CD4-positive, CD25-positive, alpha-beta regulatory T cell (primary cell): ENCODE measurements at regions not wholly inside any gene's neighbourhood (a gene's known extent, or its start where the extent isn't known, plus 50 kb on each side); places are given as distances from the start of the nearest gene placed in this dataset.

Experiments used
- ATAC-seq, 2 donors: fragments of 150-1000 bp; cut with Tn5 transposase; one replicate each; pipeline ENCODE4 v1.10.0; 2021; ENCODE audit warnings: low read depth in 2 of 2, moderate number of reproducible peaks in 2 of 2, moderate library complexity in 1 of 2
- DNase-seq, 3 donors: peaks; one replicate each; pipeline versions ENCODE4 v3.0.0 to v3.0.0-alpha.2; 2012 to 2022; ENCODE audit warnings: mixed read lengths in 1 of 3
- H3K27ac ChIP-seq: one replicate; pipeline ENCODE4 v1.7.0; 2013; ENCODE audit warnings: mild to moderate bottlenecking, low read length; ENCODE audit not compliant: insufficient read depth, poor library complexity, severe bottlenecking
- H3K27me3 ChIP-seq: one replicate; pipeline ENCODE4 v1.7.0; 2013; ENCODE audit warnings: low read length; ENCODE audit not compliant: control insufficient read depth, insufficient read depth
- H3K36me3 ChIP-seq: one replicate; pipeline ENCODE4 v1.7.0; 2013; ENCODE audit warnings: mild to moderate bottlenecking, low read length, moderate library complexity; ENCODE audit not compliant: control insufficient read depth, insufficient read depth
- H3K4me1 ChIP-seq: 2 replicates; pipeline ENCODE4 v1.7.0; 2013; ENCODE audit warnings: mild to moderate bottlenecking, low read length; ENCODE audit not compliant: insufficient read depth, control insufficient read depth, poor library complexity, severe bottlenecking
- H3K4me3 ChIP-seq: one replicate; pipeline ENCODE4 v1.7.0; 2013; ENCODE audit warnings: low read depth, mild to moderate bottlenecking, low read length, moderate library complexity
- H3K9me3 ChIP-seq, 2 experiments: 1 replicate in 1 of 2; 2 replicates in 1 of 2; pipeline ENCODE4 v1.7.0; 2013; ENCODE audit warnings: low read length in 2 of 2, mild to moderate bottlenecking in 1 of 2, moderate library complexity in 1 of 2; ENCODE audit not compliant: control insufficient read depth in 2 of 2
- H3K27ac Mint-ChIP-seq, 3 donors: one replicate each; pipeline ENCODE4 v1.8.0; 2020 to 2022; ENCODE audit warnings: mild to moderate bottlenecking in 3 of 3, mixed read lengths in 3 of 3, moderate library complexity in 2 of 3
- H3K27me3 Mint-ChIP-seq: one replicate; pipeline ENCODE4 v1.8.0; 2022; ENCODE audit warnings: mild to moderate bottlenecking, mixed read lengths
- H3K36me3 Mint-ChIP-seq: one replicate; pipeline ENCODE4 v1.8.0; 2020; ENCODE audit warnings: mixed read lengths
- H3K4me1 Mint-ChIP-seq, 4 donors: one replicate each; pipeline ENCODE4 v1.8.0; 2020 to 2022; ENCODE audit warnings: mixed read lengths in 4 of 4, mild to moderate bottlenecking in 1 of 4
- H3K4me3 Mint-ChIP-seq, 4 donors: one replicate each; pipeline ENCODE4 v1.8.0; 2020 to 2022; ENCODE audit warnings: mild to moderate bottlenecking in 4 of 4, mixed read lengths in 4 of 4, moderate library complexity in 3 of 4
- H3K9me3 Mint-ChIP-seq, 7 donors: one replicate each; pipeline ENCODE4 v1.8.0; 2020 to 2022; ENCODE audit warnings: mixed read lengths in 7 of 7, mild to moderate bottlenecking in 3 of 7, moderate library complexity in 2 of 7

- Mint-ChIP-seq H3K36me3 (no peaks in the 10 kb centered on the region), H3K27ac (no peak overlapping the region), H3K9me3 (no peaks in the 10 kb centered on the region), H3K4me3 (no peak overlapping the region), H3K27me3 (no peaks in the 10 kb centered on the region), H3K4me1 (peaks cover 0 to 4% (median 0%) of the 10 kb centered on the region in 4 donors)
- H3K27ac ChIP-seq: no peak overlapping the region
- DNase-seq: no peak
- H3K36me3 ChIP-seq: no peaks in the 10 kb centered on the region
- H3K4me1 ChIP-seq: no peaks in the 10 kb centered on the region
- ATAC-seq: no peak
- no peaks in the 10 kb centered on the region for H3K27me3 ChIP-seq
- H3K4me3 ChIP-seq: no peak overlapping the region
- no peaks in the 10 kb centered on the region for H3K9me3 ChIP-seq
Observed at GRCh38 chr10:88147000-88147798, 283.8 kb downstream of the PTEN start.

- Histone ChIP-seq H3K9me3 (no peaks in the 10 kb centered on the region), H3K4me3 (no peak overlapping the region), H3K36me3 (no peaks in the 10 kb centered on the region), H3K27me3 (no peaks in the 10 kb centered on the region), H3K27ac (no peak overlapping the region), H3K4me1 (no peaks in the 10 kb centered on the region)
- Mint-ChIP-seq H3K36me3 (no peaks in the 10 kb centered on the region), H3K4me3 (no peak overlapping the region), H3K27me3 (no peaks in the 10 kb centered on the region), H3K9me3 (peaks cover 0 to 3% (median 0%) of the 10 kb centered on the region in 7 donors), H3K4me1 (peaks cover 0 to 7% (median 5%) of the 10 kb centered on the region in 4 donors), H3K27ac (no peak overlapping the region)
- ATAC-seq (no peak), DNase-seq (no peak)
Observed at GRCh38 chr10:88149906-88150305, 286.5 kb downstream of the PTEN start.

- H3K4me1 Mint-ChIP-seq: peaks cover 0 to 7% (median 5%) of the 10 kb centered on the region in 4 donors
- DNase-seq: no peak
- H3K4me3 ChIP-seq: no peak overlapping the region
- no peak overlapping the region for H3K27ac ChIP-seq
- H3K36me3 Mint-ChIP-seq: no peaks in the 10 kb centered on the region
- H3K36me3 ChIP-seq: no peaks in the 10 kb centered on the region
- H3K27me3 ChIP-seq: no peaks in the 10 kb centered on the region
- no peaks in the 10 kb centered on the region for H3K4me1 ChIP-seq
- no peaks in the 10 kb centered on the region for H3K27me3 Mint-ChIP-seq
- H3K9me3 ChIP-seq: no peaks in the 10 kb centered on the region
- no peak overlapping the region for H3K27ac Mint-ChIP-seq
- peaks cover 0 to 3% (median 0%) of the 10 kb centered on the region in 7 donors for H3K9me3 Mint-ChIP-seq
- no peak for ATAC-seq
- H3K4me3 Mint-ChIP-seq: no peak overlapping the region
Observed at GRCh38 chr10:88150339-88150738, 286.9 kb downstream of the PTEN start.

GRCh38 chr10:88152728-88153133 lies 289.3 kb downstream of the PTEN start:
- Mint-ChIP-seq H3K9me3 (peaks cover 0 to 3% (median 0%) of the 10 kb centered on the region in 7 donors), H3K36me3 (no peaks in the 10 kb centered on the region), H3K4me1 (peaks cover 0 to 7% (median 5%) of the 10 kb centered on the region in 4 donors), H3K27ac (no peak overlapping the region), H3K27me3 (no peaks in the 10 kb centered on the region), H3K4me3 (no peak overlapping the region)
- DNase-seq (peak in 1 of 3 donors; percentile 76), ATAC-seq (peak; percentile 81 to 89)
- H3K4me3 ChIP-seq: no peak overlapping the region
- no peaks in the 10 kb centered on the region for H3K27me3 ChIP-seq
- no peak overlapping the region for H3K27ac ChIP-seq
- H3K36me3 ChIP-seq: no peaks in the 10 kb centered on the region
- H3K9me3 ChIP-seq: no peaks in the 10 kb centered on the region
- H3K4me1 ChIP-seq: no peaks in the 10 kb centered on the region

GRCh38 chr10:88154596-88155250 lies 291.3 kb downstream of the PTEN start:
- Histone ChIP-seq H3K27me3 (no peaks in the 10 kb centered on the region), H3K4me1 (no peaks in the 10 kb centered on the region), H3K27ac (no peak overlapping the region), H3K9me3 (no peaks in the 10 kb centered on the region), H3K36me3 (no peaks in the 10 kb centered on the region), H3K4me3 (no peak overlapping the region)
- no peak for DNase-seq
- peaks cover 0 to 3% (median 0%) of the 10 kb centered on the region in 7 donors for H3K9me3 Mint-ChIP-seq
- H3K27ac Mint-ChIP-seq: no peak overlapping the region
- ATAC-seq: no peak
- peak overlapping the region in 1 of 4 donors; percentile 4 for H3K4me3 Mint-ChIP-seq
- no peaks in the 10 kb centered on the region for H3K36me3 Mint-ChIP-seq
- peaks cover 4 to 7% (median 5%) of the 10 kb centered on the region in 4 donors for H3K4me1 Mint-ChIP-seq
- no peaks in the 10 kb centered on the region for H3K27me3 Mint-ChIP-seq

- H3K4me3 Mint-ChIP-seq: no peak overlapping the region
- Histone ChIP-seq H3K27ac (no peak overlapping the region), H3K9me3 (no peaks in the 10 kb centered on the region), H3K4me1 (no peaks in the 10 kb centered on the region), H3K36me3 (no peaks in the 10 kb centered on the region), H3K27me3 (no peaks in the 10 kb centered on the region), H3K4me3 (no peak overlapping the region)
- H3K27ac Mint-ChIP-seq: no peak overlapping the region
- peaks cover 4 to 7% (median 5%) of the 10 kb centered on the region in 4 donors for H3K4me1 Mint-ChIP-seq
- DNase-seq (no peak), ATAC-seq (no peak)
- no peaks in the 10 kb centered on the region for H3K36me3 Mint-ChIP-seq
- H3K9me3 Mint-ChIP-seq: peaks cover 0 to 3% (median 0%) of the 10 kb centered on the region in 7 donors
- peaks cover 4% of the 10 kb centered on the region for H3K27me3 Mint-ChIP-seq
Observed at GRCh38 chr10:88156341-88156740, 292.9 kb downstream of the PTEN start.

GRCh38 chr10:88157981-88158465 lies 294.6 kb downstream of the PTEN start:
- no peaks in the 10 kb centered on the region for H3K36me3 Mint-ChIP-seq
- H3K4me1 Mint-ChIP-seq: peaks cover 0 to 4% (median 4%) of the 10 kb centered on the region in 4 donors
- no peak overlapping the region for H3K27ac ChIP-seq
- ATAC-seq: no peak
- H3K4me1 ChIP-seq: no peaks in the 10 kb centered on the region
- H3K27me3 ChIP-seq: no peaks in the 10 kb centered on the region
- H3K9me3 Mint-ChIP-seq: peaks cover 0 to 3% (median 0%) of the 10 kb centered on the region in 7 donors
- no peak overlapping the region for H3K4me3 Mint-ChIP-seq
- H3K4me3 ChIP-seq: no peak overlapping the region
- peaks cover 4% of the 10 kb centered on the region for H3K27me3 Mint-ChIP-seq
- no peaks in the 10 kb centered on the region for H3K36me3 ChIP-seq
- no peak overlapping the region for H3K27ac Mint-ChIP-seq
- H3K9me3 ChIP-seq: no peaks in the 10 kb centered on the region
- no peak for DNase-seq
